Dermis blood vessel endothelial cell (primary cell): ENCODE measurements at regions not wholly inside any gene's neighbourhood (a gene's known extent, or its start where the extent isn't known, plus 50 kb on each side); places are given as distances from the start of the nearest gene placed in this dataset.
A peak's percentile ranks its signal among the peaks of the same experiment; 100 is the strongest.

Experiments used
- DNase-seq: peaks from one replicate; pipeline ENCODE4 v3.0.0; 2010

- no peak for DNase-seq
Measured at GRCh38 chr10:3514691-3515090, 270.3 kb downstream of the KLF6 start.

DNA sequence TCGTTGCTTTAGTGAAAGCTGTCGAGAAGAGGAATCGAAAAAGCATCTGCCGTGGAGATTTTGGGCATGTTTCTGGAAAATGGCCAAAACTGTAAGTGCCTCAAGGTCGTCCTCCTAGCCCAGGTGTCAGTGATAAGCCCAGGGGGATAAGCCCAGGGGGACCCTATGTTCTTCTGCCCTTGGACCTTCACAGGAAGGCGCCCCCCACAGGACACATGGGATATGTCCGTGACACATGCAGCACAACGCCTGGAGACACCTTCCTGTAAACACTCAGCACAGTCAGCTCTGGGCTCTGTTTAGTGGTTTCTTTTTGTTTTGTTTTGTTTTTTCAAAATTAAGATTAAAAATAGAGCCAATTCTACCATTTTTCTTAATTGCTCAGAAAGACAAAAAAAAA lies 272.7 kb downstream of the KLF6 start:
- no peak for DNase-seq

DNA sequence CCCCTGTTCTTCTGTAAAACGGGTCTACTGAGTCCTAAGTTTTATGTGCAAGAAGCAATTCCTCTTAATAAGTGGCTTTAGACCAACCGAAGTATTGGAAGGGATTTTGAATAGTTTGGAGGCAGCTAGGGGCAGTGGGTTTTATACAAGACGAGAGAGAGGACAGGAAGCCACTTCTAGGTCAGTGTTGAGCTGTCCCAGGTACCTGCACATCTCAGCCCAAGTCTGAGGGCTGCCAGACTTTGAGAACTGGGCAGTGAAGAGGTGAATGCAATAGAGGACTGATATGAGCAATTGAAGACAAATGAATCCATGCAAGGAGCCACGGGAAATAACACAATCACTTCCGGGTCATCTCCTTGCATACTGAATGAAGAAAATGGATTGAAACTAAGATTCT lies 273.5 kb downstream of the KLF6 start:
- DNase-seq: no peak

DNA sequence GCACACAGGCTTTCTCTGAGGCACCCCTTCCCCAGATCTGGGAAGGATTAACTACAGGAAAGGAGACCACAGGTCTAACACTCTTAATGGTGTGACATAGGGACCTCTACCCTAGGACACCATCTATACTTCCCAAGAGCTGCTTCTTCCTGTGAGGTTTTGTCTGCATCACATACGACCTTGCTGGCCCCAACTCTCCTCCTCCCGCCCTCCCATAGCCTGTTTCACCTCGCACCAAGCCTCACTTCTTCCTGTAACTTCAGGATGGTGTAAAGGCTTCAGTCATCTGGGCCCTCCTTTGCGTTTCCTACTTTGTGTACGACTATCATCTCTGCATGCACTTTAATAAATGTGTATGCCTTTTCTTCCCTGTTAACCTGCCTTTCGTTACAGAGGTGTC lies 274.3 kb downstream of the KLF6 start:
- no peak for DNase-seq

DNA sequence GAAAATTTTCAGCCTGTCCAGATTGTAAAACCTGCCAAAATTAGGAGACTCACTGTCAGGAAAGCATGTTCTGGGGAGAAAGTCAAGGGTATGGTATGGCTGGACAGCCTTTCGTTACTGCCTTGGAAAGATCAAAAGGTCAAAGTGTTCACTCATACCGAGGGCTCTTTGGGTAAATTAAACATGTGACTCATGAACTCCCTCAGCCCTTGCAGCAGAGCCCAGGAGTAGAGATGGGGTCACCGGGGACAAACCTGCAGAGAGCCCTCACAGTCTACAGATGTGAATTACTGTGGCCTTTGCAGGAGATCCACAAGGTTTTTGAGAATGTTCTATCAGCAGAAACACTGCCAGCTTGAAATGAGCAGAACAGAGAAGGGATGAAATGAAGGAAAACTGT lies 275.7 kb downstream of the KLF6 start:
- DNase-seq: no peak

DNA sequence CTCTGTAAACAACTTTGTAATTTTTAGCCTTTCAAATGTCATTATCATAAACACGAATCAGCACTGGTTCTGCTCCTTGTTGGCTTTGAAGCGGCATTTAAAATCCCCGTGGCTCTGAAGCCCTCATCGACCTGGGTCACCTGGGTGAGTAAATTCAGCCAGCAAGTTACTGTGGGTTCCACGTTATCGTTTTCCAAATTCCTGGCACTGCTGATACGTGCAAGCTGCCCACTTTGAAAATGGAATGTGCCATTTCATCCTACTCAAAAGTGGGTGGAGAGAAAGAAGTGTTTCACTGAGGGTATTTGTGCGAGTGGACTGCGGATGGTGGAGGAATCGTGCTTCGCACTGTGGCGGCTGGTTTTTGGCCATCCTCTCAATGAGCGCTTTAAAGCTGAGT lies 281.7 kb downstream of the KLF6 start:
- no peak for DNase-seq

DNA sequence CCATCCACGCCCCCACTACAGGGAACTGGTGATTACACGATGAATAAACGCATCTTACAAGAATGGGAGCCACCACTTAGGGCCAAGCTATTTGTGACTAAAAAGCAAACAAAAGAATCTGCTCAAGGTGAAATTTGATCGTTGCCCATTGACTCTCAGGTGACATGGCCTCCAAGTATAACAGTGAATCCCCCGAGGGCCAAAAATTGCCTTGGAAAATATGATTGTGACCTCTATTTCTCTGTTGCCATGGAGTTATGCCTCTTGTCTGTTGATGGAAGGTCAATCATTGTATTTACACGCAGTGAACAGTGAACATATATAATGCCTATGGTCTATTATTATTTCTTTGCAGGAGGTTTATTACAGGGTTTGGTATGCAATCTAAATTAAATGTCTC lies 282.3 kb downstream of the KLF6 start:
- DNase-seq: no peak

DNA sequence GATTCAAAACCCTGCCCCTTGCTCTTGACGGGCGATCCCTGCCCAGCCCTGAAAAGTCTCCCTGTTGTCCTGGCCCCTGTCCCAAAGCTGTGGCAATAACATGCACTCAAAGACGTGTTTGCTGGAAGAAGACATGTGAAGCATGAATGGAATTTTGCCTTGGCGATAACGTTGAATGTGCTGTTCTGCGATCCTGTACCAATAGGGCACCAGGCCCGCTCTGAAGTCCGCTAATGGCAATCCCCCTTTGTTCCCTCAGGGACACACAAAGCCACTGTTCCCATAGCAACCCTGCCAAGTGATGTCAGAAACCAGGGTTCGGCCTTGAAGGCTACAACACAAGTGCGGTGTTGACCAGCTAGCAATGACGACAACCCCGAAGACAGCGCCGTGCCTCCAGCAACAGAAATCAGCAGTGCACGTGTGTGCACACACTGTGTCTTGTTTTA lies 284.6 kb downstream of the KLF6 start:
- no peak for DNase-seq

GRCh38 chr10:3499120-3499519 lies 285.9 kb downstream of the KLF6 start:
- DNase-seq: no peak

GRCh38 chr10:3497581-3497980 lies 287.4 kb downstream of the KLF6 start:
- no peak for DNase-seq

DNA sequence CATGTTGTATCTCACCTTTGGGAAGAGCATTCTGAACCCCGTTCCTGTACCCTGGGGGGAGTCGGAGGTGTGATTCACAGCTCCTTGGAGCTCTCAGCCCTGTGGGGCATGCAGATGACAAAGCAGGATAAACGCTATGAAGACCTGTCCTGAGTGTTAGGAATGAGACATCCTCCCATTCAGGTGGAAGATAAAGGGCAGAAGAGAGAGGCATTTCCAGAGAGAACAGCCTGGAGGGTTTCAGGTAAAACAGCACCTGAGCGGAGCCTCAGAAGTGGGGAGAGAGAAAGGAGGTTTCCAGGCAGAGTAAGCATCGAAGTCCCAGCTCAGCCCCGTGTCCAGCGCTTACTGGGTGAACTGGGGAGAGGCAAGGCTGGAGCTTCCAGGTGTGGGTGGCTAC lies 288.9 kb downstream of the KLF6 start:
- no peak for DNase-seq

DNA sequence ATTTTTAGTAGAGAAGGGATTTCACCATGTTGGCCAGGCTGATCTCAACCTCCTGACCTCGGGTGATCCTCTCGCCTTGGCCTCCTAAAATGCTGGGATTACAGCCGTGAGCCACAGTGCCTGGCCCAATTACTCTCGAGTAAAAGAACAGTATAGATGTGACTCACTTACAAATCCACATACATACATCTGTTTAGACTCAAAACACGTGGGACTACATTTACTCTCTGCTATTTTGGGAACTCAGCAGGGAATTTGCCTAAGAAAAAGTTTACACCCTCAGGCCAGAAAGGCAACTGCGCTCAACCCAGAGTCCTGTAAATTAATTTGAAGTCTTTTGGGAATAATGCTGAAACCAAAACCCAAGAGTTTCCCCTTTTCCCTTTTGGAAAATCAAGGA lies 289.7 kb downstream of the KLF6 start:
- no peak for DNase-seq

DNA sequence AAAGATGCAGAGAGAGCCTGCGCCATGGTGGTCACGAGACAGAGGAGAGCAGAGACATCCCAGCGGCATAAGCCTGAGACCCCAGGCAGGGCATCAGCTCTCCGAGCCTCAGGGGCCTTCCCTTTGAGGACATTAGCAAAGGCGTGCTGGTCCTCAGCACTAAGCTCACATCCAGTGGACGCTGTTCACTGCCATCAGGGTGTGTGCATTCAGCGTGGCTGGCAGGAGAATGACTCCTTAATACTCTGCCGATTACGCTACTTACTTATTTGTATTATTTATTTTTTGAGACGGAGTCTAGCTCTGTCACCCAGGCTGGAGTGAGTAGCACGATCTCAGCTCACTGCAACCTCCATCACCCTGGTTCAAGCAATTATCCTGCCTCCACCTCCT lies 290.2 kb downstream of the KLF6 start:
- DNase-seq: no peak

DNA sequence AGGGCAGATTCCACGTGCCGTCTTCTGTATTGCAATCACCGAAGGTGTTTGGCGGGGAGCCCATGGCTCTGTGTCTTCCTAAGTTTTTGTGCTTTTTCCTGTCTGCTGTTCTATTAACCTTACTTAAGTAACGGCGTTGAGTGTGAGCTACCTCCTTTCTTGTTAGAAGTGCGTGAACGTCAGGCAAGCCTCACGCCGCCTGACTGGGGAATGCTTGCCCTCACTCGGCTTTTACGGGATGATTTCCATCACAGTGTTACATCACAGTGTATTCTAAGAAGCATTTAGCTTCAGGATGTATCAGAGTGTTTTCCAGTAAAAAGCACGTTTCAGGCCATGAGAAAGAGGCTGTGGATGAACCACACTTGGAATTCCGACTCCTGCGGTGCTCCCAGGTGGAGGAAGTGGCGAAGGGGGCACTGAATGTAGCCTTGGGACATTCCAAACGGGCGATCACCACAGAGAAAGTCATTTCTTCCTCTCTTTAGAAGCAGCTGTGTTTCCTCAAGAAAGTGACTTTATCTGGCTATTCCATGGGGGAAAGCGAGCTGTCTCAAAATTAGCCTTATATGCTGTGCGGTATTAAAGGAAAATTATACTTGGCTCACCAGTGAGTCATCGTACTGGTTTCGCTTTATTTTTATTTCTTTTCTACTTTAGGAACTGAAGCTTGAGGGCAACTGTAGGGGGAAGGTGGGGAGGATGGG lies 290.7 kb downstream of the KLF6 start:
- no peak for DNase-seq

- no peak for DNase-seq
Measured at GRCh38 chr10:3493621-3494020, 291.4 kb downstream of the KLF6 start.

DNA sequence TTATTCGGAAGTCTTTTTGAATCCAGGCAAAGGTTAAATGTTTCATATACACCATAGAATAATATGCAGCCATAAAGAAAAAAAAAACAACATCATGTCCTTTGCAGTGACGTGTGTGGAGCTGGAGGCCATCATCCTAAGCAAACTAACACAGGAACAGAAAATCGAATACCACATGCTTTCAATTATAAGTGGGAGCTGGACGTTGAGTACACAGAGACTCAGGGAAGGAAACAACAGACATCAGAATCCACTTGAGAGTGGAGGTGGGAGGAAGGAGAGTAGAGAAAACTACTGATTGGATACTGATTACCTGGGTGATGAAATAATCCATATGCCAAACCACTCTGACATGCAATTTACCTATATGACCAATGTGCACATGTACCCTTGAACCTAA lies 293.4 kb downstream of the KLF6 start:
- no peak for DNase-seq

DNA sequence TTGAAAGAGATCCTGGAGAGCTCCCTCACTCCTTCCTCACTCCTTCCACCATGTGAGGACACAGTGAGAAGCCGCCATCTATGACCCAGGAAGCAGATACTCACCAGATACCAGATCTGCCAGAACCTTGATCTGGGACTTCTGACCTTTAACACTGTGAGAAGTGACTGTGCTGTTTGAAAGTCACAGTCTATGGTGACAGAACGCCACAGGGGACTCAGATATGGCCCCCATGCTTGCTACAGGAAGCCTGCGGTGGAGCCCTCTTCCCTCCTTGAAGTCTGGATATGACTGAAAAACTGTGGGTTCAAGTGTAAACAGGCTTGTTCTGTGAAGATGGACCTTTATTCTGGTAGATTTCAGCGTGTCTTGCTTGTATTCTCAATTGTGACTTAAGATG lies 297.8 kb downstream of the KLF6 start:
- DNase-seq: no peak

- peak; percentile 66 for DNase-seq
Measured at GRCh38 chr10:3486346-3487065, 298.5 kb downstream of the KLF6 start.

GRCh38 chr10:3485057-3485686 lies 299.8 kb downstream of the KLF6 start:
- no peak for DNase-seq

- peak; percentile 64 for DNase-seq
Measured at GRCh38 chr10:3484306-3485056, 300.5 kb downstream of the KLF6 start.

DNA sequence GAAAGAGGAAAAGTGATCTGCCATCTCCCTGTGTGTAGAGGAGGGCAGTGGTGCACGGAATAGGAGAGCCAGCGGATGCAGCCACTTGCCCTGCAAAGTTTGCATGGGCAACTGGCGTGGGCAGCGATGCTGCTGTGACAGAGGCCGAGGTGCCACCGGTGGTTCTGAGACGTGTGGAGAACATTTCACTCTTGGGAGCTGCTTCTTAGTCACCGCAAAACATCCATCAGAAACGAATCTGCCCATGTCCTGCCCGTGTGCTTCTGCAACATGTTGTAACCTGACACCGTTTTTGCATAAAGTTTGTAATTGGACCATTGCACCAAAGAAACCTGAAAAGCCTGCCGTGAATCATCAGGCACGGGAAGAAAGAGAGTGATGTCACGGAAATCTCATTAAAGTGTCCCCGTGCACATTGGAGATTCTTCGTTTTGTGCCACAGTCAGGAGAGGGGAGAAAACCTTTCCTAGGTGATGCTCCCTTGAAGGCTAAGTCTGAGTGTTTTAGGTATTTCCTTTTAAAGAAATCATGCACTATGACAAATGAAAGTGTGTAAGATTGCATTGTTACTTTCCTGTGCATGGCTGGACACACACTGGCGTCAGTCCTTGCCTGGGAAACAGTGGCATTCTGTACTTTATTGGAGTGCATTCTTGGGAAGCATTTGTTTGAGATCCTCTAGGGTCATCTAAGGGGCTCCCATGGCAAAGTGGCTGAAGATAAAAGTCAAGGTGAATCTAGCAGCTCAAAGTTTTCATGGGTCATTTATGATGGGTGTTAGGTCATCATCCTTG lies 302.6 kb downstream of the KLF6 start:
- DNase-seq: peak; percentile 94

DNA sequence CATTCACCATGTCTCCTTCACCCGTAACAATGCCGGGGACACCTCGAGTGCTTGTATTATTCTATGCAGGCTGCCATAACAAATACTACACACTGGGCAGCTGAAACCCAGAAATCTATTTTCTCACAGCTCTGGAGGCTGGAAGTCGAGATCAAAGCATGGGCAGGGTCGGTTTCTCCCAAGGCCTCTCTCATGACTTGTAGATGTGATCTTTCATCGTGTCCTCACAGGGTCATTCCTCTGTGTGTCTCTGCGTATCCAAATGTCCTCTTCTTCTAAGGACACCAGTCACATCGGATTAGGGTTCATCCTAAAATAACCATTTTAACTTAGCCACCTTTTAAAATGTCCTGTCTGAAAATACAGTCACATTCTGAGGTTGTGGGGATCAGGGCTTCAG lies 303.5 kb downstream of the KLF6 start:
- DNase-seq: no peak

DNA sequence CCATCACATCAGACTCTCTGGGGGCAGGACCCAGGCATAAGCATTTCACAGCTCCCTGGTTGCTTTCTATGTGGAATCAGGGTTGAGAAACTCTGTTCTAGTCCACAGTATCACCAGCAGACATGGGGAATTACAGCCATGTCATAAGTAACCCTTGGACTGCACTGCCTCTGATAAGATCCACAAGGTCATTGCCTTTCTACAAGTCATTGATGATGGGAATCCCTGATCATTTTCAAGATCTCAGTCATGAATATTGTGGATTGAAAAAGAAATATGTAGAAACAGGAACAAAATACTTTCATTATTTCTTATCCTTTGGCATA lies 304.1 kb downstream of the KLF6 start:
- DNase-seq: no peak
